ENCODE measurements at regions not wholly inside any gene's neighbourhood (a gene's known extent, or its start where the extent isn't known, plus 50 kb on each side); places are given as distances from the start of the nearest gene placed in this dataset.

DNA sequence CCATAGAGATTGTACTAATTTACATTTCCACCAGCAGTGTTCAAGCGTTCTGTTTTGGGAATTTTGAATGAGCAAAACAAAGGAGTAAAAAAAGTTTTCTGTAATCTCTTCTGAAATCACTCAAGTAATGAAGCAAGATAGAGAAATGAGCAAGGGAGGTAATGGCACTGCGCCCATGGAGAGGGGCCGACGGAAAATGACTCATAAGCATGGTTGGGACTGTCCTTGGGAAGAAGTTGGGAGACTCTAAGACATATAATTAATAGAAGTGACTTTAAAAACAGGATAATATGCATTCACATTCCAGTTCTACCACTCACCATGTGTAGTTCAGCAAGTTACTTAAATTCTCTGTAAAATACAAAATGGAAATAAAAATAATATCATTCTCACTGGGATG, 62.5 kb upstream of the C5orf46 start:
- ChIA-PET CTCF (no interaction called here), POLR2A (no interaction called here)
- peak; percentile 65 for DNase-seq (ENCODE audit: low read depth, low spot score)
- H3K9ac ChIP-seq (replicated peaks; ENCODE audit: extremely low read depth, insufficient read depth, low read length), result no peak overlapping the region
- no peak overlapping the region for H3K27ac ChIP-seq (ENCODE audit: insufficient read depth, low read depth, low read length)
- no peaks in the 10 kb centered on the region for H3K9me1 ChIP-seq (replicated peaks; ENCODE audit: control insufficient read depth, extremely low read depth, insufficient read depth, low read length)
- no TSS peak for BruUV-seq (replicated peaks)
- H4K20me1 ChIP-seq (replicated peaks; ENCODE audit: control insufficient read depth, extremely low read depth, insufficient read depth, low read length), result no peaks in the 10 kb centered on the region
- FAIRE-seq, result no peak
- no peaks in the 10 kb centered on the region for H3K36me3 ChIP-seq (ENCODE audit: control insufficient read depth in 2 of 2, extremely low read depth in 1 of 2, insufficient read depth in 2 of 2, low read length in 2 of 2)
- H3K9me3 ChIP-seq (replicated peaks; ENCODE audit: control insufficient read depth, insufficient read depth, low read length), result no peaks in the 10 kb centered on the region
- H3K4me2 ChIP-seq (ENCODE audit: insufficient read depth, low read length), result no peak overlapping the region
- H3K4me1 ChIP-seq (ENCODE audit: control insufficient read depth, extremely low read depth, insufficient read depth, low read length), result peaks cover 10% of the 10 kb centered on the region
- TF ChIP-seq, protein P1, sequence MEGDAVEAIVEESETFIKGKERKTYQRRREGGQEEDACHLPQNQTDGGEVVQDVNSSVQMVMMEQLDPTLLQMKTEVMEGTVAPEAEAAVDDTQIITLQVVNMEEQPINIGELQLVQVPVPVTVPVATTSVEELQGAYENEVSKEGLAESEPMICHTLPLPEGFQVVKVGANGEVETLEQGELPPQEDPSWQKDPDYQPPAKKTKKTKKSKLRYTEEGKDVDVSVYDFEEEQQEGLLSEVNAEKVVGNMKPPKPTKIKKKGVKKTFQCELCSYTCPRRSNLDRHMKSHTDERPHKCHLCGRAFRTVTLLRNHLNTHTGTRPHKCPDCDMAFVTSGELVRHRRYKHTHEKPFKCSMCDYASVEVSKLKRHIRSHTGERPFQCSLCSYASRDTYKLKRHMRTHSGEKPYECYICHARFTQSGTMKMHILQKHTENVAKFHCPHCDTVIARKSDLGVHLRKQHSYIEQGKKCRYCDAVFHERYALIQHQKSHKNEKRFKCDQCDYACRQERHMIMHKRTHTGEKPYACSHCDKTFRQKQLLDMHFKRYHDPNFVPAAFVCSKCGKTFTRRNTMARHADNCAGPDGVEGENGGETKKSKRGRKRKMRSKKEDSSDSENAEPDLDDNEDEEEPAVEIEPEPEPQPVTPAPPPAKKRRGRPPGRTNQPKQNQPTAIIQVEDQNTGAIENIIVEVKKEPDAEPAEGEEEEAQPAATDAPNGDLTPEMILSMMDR (IDR thresholded peaks at IDR 0.05; ENCODE audit: extremely low read depth in 1 of 2, insufficient read depth in 1 of 2, low read depth in 1 of 2, low read length in 2 of 2), result no peak
- peak; percentile 41 for TF ChIP-seq FOS (IDR thresholded peaks at IDR 0.05; ENCODE audit: borderline replicate concordance, insufficient read depth, low read length)
- TF ChIP-seq GATA2 (IDR thresholded peaks at IDR 0.05; ENCODE audit: insufficient read depth, insufficient read length, low read depth, low read length), result peak; percentile 13
- no peak overlapping the region for H3K4me3 ChIP-seq (replicated peaks in 1 of 3; ENCODE audit: insufficient read depth in 1 of 3, low read depth in 1 of 3, low read length in 3 of 3)
- H3K79me2 ChIP-seq (ENCODE audit: control insufficient read depth, insufficient read depth, low read length), result no peaks in the 10 kb centered on the region
- intact Hi-C loops (cut with micrococcal nuclease) (no loop called here), dilution Hi-C loops (cut with MboI; ENCODE audit: extremely low pct_ligation_motif_present, low sequenced_read_pairs) (no loop called here)
- no peaks in the 10 kb centered on the region for H3K27me3 ChIP-seq (ENCODE audit: control insufficient read depth in 2 of 2, insufficient read depth in 2 of 2, low read length in 2 of 2)
- no peak overlapping the region for H2AFZ ChIP-seq (ENCODE audit: low read depth, low read length)

DNA sequence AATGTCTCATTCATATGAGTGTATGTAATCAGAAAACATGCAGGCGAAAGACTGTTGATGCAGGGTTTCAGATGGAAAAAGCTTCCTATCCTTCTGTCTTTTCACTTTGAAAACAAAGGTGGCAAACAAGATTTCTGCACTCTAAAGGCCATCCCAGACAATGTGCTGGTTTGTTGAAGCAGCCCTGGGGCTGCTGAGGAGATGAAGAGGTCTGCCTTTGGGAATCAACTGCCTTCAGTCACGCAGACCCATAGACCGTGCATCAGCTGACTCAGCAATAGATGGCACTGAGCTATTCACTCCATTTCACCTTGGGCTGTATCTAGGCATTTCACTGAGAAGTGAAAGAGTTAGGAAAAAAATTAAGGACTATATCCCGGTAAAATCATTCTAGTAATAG, 60.5 kb upstream of the C5orf46 start:
- TF ChIP-seq MYC (IDR thresholded peaks at IDR 0.05; ENCODE audit: low read depth, low read length), result no peak
- TF ChIP-seq FOS (IDR thresholded peaks at IDR 0.05; ENCODE audit: borderline replicate concordance, insufficient read depth, low read length), result no peak
- TF ChIP-seq POLR2A (IDR thresholded peaks at IDR 0.05; ENCODE audit: low read depth, low read length), result no peak
- TF ChIP-seq EZH2 (IDR thresholded peaks at IDR 0.05; ENCODE audit: borderline replicate concordance, low read depth, low read length, severe bottlenecking), result no peak
- TF ChIP-seq GATA2 (IDR thresholded peaks at IDR 0.05; ENCODE audit: insufficient read depth, insufficient read length, low read depth, low read length), result no peak
- TF ChIP-seq POLR2AphosphoS5 (IDR thresholded peaks at IDR 0.05; ENCODE audit: insufficient read depth, low read depth, low read length), result no peak
- no peak for TF ChIP-seq JUN (IDR thresholded peaks at IDR 0.05; ENCODE audit: borderline replicate concordance, insufficient read depth, insufficient read length, low read depth)
- TF ChIP-seq, protein P1 (IDR thresholded peaks at IDR 0.05; ENCODE audit: extremely low read depth in 1 of 2, insufficient read depth in 1 of 2, low read depth in 1 of 2, low read length in 2 of 2), result no peak
- TF ChIP-seq, protein P2, sequence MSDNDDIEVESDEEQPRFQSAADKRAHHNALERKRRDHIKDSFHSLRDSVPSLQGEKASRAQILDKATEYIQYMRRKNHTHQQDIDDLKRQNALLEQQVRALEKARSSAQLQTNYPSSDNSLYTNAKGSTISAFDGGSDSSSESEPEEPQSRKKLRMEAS (IDR thresholded peaks at IDR 0.05; ENCODE audit: insufficient read depth, insufficient read length), result no peak
- Histone ChIP-seq H3K4me2 (ENCODE audit: insufficient read depth, low read length) (no peak overlapping the region), H2AFZ (ENCODE audit: low read depth, low read length) (no peak overlapping the region), H3K4me3 (replicated peaks in 1 of 3; ENCODE audit: insufficient read depth in 1 of 3, low read depth in 1 of 3, low read length in 3 of 3) (no peak overlapping the region), H3K27me3 (ENCODE audit: control insufficient read depth in 2 of 2, insufficient read depth in 2 of 2, low read length in 2 of 2) (no peaks in the 10 kb centered on the region), H4K20me1 (replicated peaks; ENCODE audit: control insufficient read depth, extremely low read depth, insufficient read depth, low read length) (no peaks in the 10 kb centered on the region), H3K4me1 (ENCODE audit: control insufficient read depth, extremely low read depth, insufficient read depth, low read length) (peaks cover 17% of the 10 kb centered on the region), H3K9ac (replicated peaks; ENCODE audit: extremely low read depth, insufficient read depth, low read length) (no peak overlapping the region), H3K9me1 (replicated peaks; ENCODE audit: control insufficient read depth, extremely low read depth, insufficient read depth, low read length) (no peaks in the 10 kb centered on the region), H3K27ac (ENCODE audit: insufficient read depth, low read depth, low read length) (no peak overlapping the region), H3K36me3 (ENCODE audit: control insufficient read depth in 2 of 2, extremely low read depth in 1 of 2, insufficient read depth in 2 of 2, low read length in 2 of 2) (no peaks in the 10 kb centered on the region), H3K9me3 (replicated peaks; ENCODE audit: control insufficient read depth, insufficient read depth, low read length) (no peaks in the 10 kb centered on the region), H3K79me2 (ENCODE audit: control insufficient read depth, insufficient read depth, low read length) (no peaks in the 10 kb centered on the region)
- ChIA-PET POLR2A (no interaction called here), CTCF (interaction anchor here (1.9 kb wide), 1 partner anchor 10 kb away, joined by 6 read pairs; no protein-coding TSS in a partner anchor)
- FAIRE-seq, result no peak
- intact Hi-C loops (cut with micrococcal nuclease) (no loop called here), dilution Hi-C loops (cut with MboI; ENCODE audit: extremely low pct_ligation_motif_present, low sequenced_read_pairs) (no loop called here)
- BruUV-seq (replicated peaks), result no TSS peak
- no peak for DNase-seq (ENCODE audit: low read depth, low spot score)

All from endothelial cell of umbilical vein (primary cell).